ENCODE measurements at regions not wholly inside any gene's neighbourhood (a gene's known extent, or its start where the extent isn't known, plus 50 kb on each side); places are given as distances from the start of the nearest gene placed in this dataset.

DNA sequence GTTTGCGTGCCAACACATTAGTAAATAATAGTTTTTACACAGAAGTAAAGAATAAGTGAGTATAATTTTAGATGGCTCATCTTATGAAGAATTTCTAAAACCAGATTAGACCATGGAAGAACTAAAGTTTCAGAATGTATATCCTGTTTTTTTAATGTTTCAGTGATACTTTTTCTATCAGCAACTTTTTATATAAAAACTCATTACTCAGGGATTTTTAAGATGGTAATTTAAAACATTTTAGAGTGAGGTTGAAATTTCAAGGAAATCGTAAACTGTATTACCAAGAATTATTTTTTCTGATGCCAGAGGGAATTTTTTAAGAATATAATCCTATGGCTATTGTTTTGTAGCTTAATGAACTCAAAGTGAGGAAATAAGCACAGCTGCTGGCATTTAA, 128.5 kb upstream of the FANCL start:
- ChIA-PET RAD21 (ENCODE audit: unreplicated experiment) (no interaction called here), POLR2A (no interaction called here), CTCF (no interaction called here), SMC1A (ENCODE audit: uncharacterized antibody, unreplicated experiment) (no interaction called here)
- no peak for TF ChIP-seq ZNF217 (IDR thresholded peaks at IDR 0.05)
- TF ChIP-seq FOXK2 (IDR thresholded peaks at IDR 0.05) = no peak
- no peak for TF ChIP-seq RBBP5 (conservative IDR thresholded peaks at IDR 0.05)
- no peak for TF ChIP-seq TCF3 (IDR thresholded peaks at IDR 0.05; ENCODE audit: borderline replicate concordance, insufficient read depth, low read depth, low read length)
- in situ Hi-C loops (cut with MboI) (no loop called here), intact Hi-C loops (cut with micrococcal nuclease; ENCODE audit: unreplicated experiment) (no loop called here)
- H3K9me3 ChIP-seq (replicated peaks; ENCODE audit: control insufficient read depth, insufficient read depth, low read length) = no peaks in the 10 kb centered on the region
- H3K27ac ChIP-seq (ENCODE audit: control insufficient read depth, insufficient read depth) = no peak overlapping the region
- H4K20me1 ChIP-seq (ENCODE audit: control insufficient read depth, insufficient read depth) = no peaks in the 10 kb centered on the region
- H3K9ac ChIP-seq (ENCODE audit: control insufficient read depth, insufficient read depth, low read length) = no peak overlapping the region
- FAIRE-seq (no peak), DNase-seq (ENCODE audit: low read depth, low spot score) (no peak), ATAC-seq (no peak)
- no peaks in the 10 kb centered on the region for H3K79me2 ChIP-seq (ENCODE audit: control insufficient read depth, insufficient read depth, low read length)
- no peaks in the 10 kb centered on the region for H3K27me3 ChIP-seq (replicated peaks in 1 of 2; ENCODE audit: control insufficient read depth in 2 of 2, insufficient read depth in 2 of 2, low read length in 1 of 2)
- no peak overlapping the region for H3K4me2 ChIP-seq (ENCODE audit: control insufficient read depth, insufficient read depth)
- H3K36me3 ChIP-seq (ENCODE audit: control insufficient read depth in 2 of 2, insufficient read depth in 2 of 2, low read length in 1 of 2) = no peaks in the 10 kb centered on the region
- H2AFZ ChIP-seq (ENCODE audit: control insufficient read depth, low read depth, low read length) = no peak overlapping the region
- no peak overlapping the region for H3K4me3 ChIP-seq
- no peaks in the 10 kb centered on the region for H3K4me1 ChIP-seq (ENCODE audit: control insufficient read depth, insufficient read depth, low read length)
- BruUV-seq (replicated peaks) = no TSS peak
- WGBS (ENCODE audit: insufficient coverage, insufficient replicate concordance, low lambda C conversion rate, missing lambda C conversion rate) = 45% methylated on average over 2 of the region's 2 CpGs

DNA sequence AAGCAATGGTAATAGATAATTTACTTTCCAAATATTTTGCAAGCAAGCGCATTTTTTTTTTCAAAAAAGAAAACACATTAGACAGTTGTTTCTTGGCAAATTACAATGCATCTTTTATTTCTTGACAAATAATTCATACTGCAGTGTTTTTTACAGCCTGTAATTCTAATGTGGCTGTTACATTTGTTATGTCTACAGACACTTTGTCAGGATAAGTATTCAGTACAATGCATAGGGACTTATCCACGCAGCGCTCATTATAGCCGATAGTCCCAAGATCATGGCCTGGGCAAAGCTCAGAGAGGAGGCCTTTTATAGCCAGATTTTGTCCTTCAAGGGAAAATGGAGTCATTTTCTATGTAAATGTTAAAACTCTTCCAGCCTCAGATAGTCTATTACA, 123.0 kb upstream of the FANCL start:
- RAD21 ChIA-PET (ENCODE audit: unreplicated experiment) = no interaction called here
- intact Hi-C loops (cut with micrococcal nuclease; ENCODE audit: unreplicated experiment) = no loop called here

More for the DNA sequence above, 123.0 kb upstream of the FANCL start:
- ChIA-PET POLR2A (no interaction called here), SMC1A (ENCODE audit: uncharacterized antibody, unreplicated experiment) (no interaction called here), CTCF (no interaction called here)
- no peak for TF ChIP-seq POLR2A (IDR thresholded peaks at IDR 0.05; ENCODE audit: low read depth, low read length)
- TF ChIP-seq EZH2 (IDR thresholded peaks at IDR 0.05; ENCODE audit: borderline replicate concordance, control insufficient read depth, low read depth, low read length) = no peak
- TF ChIP-seq GABPA (IDR thresholded peaks at IDR 0.05; ENCODE audit: low read depth) = no peak
- no peaks in the 10 kb centered on the region for H3K9me3 ChIP-seq (replicated peaks; ENCODE audit: control insufficient read depth, insufficient read depth, low read length)
- ATAC-seq = no peak
- DNase-seq (ENCODE audit: low read depth, low spot score) = no peak
- H3K36me3 ChIP-seq (ENCODE audit: control insufficient read depth in 2 of 2, insufficient read depth in 2 of 2, low read length in 1 of 2) = no peaks in the 10 kb centered on the region
- no peaks in the 10 kb centered on the region for H4K20me1 ChIP-seq (ENCODE audit: control insufficient read depth, insufficient read depth)
- no peak overlapping the region for H2AFZ ChIP-seq (ENCODE audit: control insufficient read depth, low read depth, low read length)
- BruUV-seq (replicated peaks) = no TSS peak
- H3K27me3 ChIP-seq (replicated peaks in 1 of 2; ENCODE audit: control insufficient read depth in 2 of 2, insufficient read depth in 2 of 2, low read length in 1 of 2) = no peaks in the 10 kb centered on the region
- H3K27ac ChIP-seq (ENCODE audit: control insufficient read depth, insufficient read depth) = no peak overlapping the region
- H3K79me2 ChIP-seq (ENCODE audit: control insufficient read depth, insufficient read depth, low read length) = no peaks in the 10 kb centered on the region
- FAIRE-seq = no peak
- no peak overlapping the region for H3K9ac ChIP-seq (ENCODE audit: control insufficient read depth, insufficient read depth, low read length)
- no peak overlapping the region for H3K4me3 ChIP-seq
- 71% methylated on average over 4 of the region's 4 CpGs for WGBS (ENCODE audit: insufficient coverage, insufficient replicate concordance, low lambda C conversion rate, missing lambda C conversion rate)
- in situ Hi-C loops (cut with MboI) = no loop called here
- H3K4me2 ChIP-seq (ENCODE audit: control insufficient read depth, insufficient read depth) = no peak overlapping the region
- no peaks in the 10 kb centered on the region for H3K4me1 ChIP-seq (ENCODE audit: control insufficient read depth, insufficient read depth, low read length)

All from GM12878 (cell line).